KMS-11 (cell line): ENCODE measurements at regions not wholly inside any gene's neighbourhood (a gene's known extent, or its start where the extent isn't known, plus 50 kb on each side); places are given as distances from the start of the nearest gene placed in this dataset.

Source experiments
- H2AFZ ChIP-seq: fragments of 200-600 bp; sonication (generic); 2 replicates; pipeline ENCODE4 v1.6.1; 2016; ENCODE audit warnings: antibody characterized with exemption, mixed run types, low read depth
- H3K27ac ChIP-seq: fragments of 200-600 bp; sonication (generic); 2 replicates; pipeline ENCODE4 v1.6.1; 2016; ENCODE audit warnings: mild to moderate bottlenecking, mixed run types
- H3K27me3 ChIP-seq: fragments of 200-600 bp; sonication (generic); 2 replicates; pipeline ENCODE4 v1.6.1; 2017; ENCODE audit warnings: mild to moderate bottlenecking, low read depth, mixed run types, moderate library complexity; ENCODE audit not compliant: insufficient read depth
- H3K36me3 ChIP-seq: fragments of 200-600 bp; sonication (generic); 2 replicates; pipeline ENCODE4 v1.6.1; 2017; ENCODE audit warnings: mild to moderate bottlenecking, mixed run types; ENCODE audit not compliant: insufficient read depth
- H3K4me1 ChIP-seq: fragments of 200-600 bp; sonication (generic); 2 replicates; pipeline ENCODE4 v1.6.1; 2016; ENCODE audit warnings: mild to moderate bottlenecking, low read depth, mixed run types; ENCODE audit not compliant: poor library complexity, severe bottlenecking
- H3K4me2 ChIP-seq: fragments of 200-600 bp; sonication (generic); 2 replicates; pipeline ENCODE4 v1.7.0; 2016; ENCODE audit warnings: mild to moderate bottlenecking, mixed run types
- H3K4me3 ChIP-seq: fragments of 200-600 bp; sonication (generic); IDR thresholded peaks from 2 replicates; pipeline ENCODE4 v1.6.1; 2017; ENCODE audit warnings: low read depth, low read length, mixed read lengths; ENCODE audit not compliant: insufficient read depth
- H3K79me2 ChIP-seq: fragments of 200-600 bp; sonication (generic); 2 replicates; pipeline ENCODE4 v1.6.1; 2016; ENCODE audit warnings: low read depth, mixed run types; ENCODE audit not compliant: insufficient read depth
- H3K9ac ChIP-seq: fragments of 200-600 bp; sonication (generic); 2 replicates; pipeline ENCODE4 v1.6.1; 2016; ENCODE audit warnings: mild to moderate bottlenecking, mixed run types
- H4K20me1 ChIP-seq: fragments of 200-600 bp; sonication (generic); 2 replicates; pipeline ENCODE4 v1.6.1; 2016; ENCODE audit warnings: mild to moderate bottlenecking, mixed run types; ENCODE audit not compliant: insufficient read depth
- TF ChIP-seq, protein P1 (sequence below): fragments of 200-600 bp; sonication (generic); conservative IDR thresholded peaks from 2 replicates; pipeline ENCODE4 v1.6.1; 2017; ENCODE audit warnings: low read depth, mild to moderate bottlenecking, antibody characterized with exemption, low read length, moderate library complexity, mixed read lengths

DNA sequence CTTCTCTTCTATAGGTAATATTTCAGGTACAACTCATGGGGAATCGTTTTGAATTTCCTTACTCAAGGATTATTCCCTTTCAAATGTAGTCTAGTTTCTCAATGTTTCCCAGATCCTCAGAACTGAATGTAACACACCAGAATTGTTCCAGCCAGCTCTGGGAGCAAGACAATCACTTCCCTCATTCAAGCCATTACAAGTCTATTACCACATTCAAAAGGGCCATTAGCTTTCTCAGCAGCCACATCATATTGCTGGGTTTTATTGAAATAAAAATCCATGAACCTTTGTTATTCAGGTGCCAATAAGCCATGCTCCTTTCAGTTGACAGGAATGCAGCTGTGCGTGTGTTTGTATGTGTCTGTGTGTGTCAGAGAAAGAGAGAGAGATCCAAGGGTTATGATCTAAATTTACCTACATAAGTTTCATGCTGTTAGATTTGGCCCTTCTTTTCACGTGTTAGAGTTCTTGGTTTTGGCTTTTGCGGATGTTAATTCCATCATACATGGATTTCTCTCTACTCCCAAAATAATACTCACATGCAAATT lies 357.7 kb downstream of the BCAT1 start:
- H3K4me2 ChIP-seq: no peak overlapping the region
- no peak overlapping the region for H3K4me3 ChIP-seq
- no peak overlapping the region for H3K9ac ChIP-seq
- no peak overlapping the region for H2AFZ ChIP-seq
- TF ChIP-seq, protein P1, sequence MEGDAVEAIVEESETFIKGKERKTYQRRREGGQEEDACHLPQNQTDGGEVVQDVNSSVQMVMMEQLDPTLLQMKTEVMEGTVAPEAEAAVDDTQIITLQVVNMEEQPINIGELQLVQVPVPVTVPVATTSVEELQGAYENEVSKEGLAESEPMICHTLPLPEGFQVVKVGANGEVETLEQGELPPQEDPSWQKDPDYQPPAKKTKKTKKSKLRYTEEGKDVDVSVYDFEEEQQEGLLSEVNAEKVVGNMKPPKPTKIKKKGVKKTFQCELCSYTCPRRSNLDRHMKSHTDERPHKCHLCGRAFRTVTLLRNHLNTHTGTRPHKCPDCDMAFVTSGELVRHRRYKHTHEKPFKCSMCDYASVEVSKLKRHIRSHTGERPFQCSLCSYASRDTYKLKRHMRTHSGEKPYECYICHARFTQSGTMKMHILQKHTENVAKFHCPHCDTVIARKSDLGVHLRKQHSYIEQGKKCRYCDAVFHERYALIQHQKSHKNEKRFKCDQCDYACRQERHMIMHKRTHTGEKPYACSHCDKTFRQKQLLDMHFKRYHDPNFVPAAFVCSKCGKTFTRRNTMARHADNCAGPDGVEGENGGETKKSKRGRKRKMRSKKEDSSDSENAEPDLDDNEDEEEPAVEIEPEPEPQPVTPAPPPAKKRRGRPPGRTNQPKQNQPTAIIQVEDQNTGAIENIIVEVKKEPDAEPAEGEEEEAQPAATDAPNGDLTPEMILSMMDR: no peak
- no peaks in the 10 kb centered on the region for H3K36me3 ChIP-seq
- no peaks in the 10 kb centered on the region for H3K4me1 ChIP-seq
- no peaks in the 10 kb centered on the region for H4K20me1 ChIP-seq
- no peaks in the 10 kb centered on the region for H3K79me2 ChIP-seq
- H3K27ac ChIP-seq: no peak overlapping the region
- H3K27me3 ChIP-seq: no peaks in the 10 kb centered on the region

DNA sequence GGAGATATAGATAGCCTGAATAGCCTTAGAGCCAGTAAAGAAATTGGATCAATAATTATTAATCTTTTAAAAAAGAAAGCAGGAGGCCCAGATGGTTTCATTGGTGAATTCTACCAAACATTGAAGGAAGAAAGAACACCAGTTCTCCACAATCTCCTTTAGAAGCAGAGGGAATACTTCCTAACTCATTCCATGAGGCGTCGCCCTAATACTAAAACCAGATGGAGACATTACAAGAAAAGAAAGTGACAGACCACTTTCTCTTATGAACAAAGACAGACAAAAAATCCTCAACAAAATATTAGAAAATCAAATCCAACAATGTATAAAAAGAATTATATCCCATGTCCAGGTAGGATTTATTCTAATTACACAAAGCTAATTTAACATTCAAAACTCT lies 362.6 kb downstream of the BCAT1 start:
- Histone ChIP-seq H2AFZ (no peak overlapping the region), H3K4me2 (no peak overlapping the region), H3K27ac (no peak overlapping the region), H3K27me3 (no peaks in the 10 kb centered on the region), H3K9ac (no peak overlapping the region), H3K4me3 (no peak overlapping the region), H3K36me3 (no peaks in the 10 kb centered on the region), H3K4me1 (no peaks in the 10 kb centered on the region), H3K79me2 (no peaks in the 10 kb centered on the region), H4K20me1 (no peaks in the 10 kb centered on the region)
- TF ChIP-seq, protein P1: no peak

DNA sequence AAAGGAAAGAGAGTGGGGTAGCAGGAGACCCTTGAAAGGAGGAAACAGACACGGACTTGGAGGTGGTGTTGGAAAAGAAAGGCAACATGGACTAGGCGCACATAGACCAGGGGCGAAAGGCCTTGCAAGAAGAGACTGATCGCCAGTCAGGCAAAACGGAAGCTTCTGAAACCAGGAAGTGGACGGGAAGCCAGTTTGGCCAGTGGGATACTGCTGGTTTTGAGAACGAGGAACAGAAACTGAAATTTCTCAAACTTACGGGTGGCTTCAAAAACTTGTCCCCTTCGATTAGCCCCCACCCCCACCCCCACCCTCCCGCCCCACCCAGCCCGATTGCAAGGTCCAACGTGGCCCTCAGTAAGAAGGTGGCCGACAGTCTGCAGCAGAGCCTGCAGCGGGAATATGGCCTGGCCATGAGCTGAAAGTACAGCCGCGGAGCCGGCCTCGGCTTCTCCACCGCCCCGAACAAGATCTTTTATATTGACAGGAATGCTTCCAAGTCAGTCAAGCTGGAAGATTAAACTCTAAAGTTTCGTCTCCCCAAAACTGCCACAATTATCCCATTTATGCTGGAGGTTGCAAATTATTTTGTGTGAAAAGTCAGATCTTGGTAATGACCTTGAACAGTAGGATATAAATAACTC lies 364.7 kb downstream of the BCAT1 start:
- H3K27me3 ChIP-seq: no peaks in the 10 kb centered on the region
- TF ChIP-seq, protein P1: no peak
- no peak overlapping the region for H3K4me2 ChIP-seq
- H3K9ac ChIP-seq: no peak overlapping the region
- no peaks in the 10 kb centered on the region for H4K20me1 ChIP-seq
- no peak overlapping the region for H2AFZ ChIP-seq
- no peak overlapping the region for H3K4me3 ChIP-seq
- no peak overlapping the region for H3K27ac ChIP-seq
- no peaks in the 10 kb centered on the region for H3K4me1 ChIP-seq
- no peaks in the 10 kb centered on the region for H3K79me2 ChIP-seq
- H3K36me3 ChIP-seq: no peaks in the 10 kb centered on the region

DNA sequence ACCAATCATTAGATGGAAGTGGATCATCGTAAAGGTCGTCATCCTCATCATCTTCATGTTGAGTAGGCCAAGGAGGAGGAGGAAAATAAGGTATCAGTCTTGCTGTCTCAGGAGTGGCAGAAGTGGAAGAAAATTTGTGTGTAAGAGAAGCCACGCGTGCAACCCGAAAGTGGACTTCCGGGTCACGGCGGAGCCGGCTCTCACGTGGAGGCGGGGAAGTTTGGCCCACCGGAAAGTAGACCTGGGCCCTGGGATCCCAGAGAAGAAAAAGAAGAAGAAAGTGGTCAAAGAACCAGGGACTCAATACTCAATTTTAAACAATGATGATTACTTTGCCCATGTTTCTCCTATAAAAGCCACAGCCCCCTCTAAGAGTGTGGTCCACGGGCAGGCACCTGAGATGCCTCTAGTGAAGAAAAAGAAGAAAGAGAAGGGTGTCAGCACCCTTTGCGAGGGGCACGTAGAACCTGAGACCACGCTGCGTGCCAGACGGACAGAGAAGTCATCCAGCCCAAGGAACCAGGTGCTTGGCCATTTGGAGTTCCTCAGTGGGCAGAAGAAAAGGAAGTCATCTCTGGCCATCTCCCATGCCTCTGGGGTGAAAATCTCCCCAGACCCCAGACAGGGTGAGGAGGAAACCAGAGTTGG lies 365.8 kb downstream of the BCAT1 start:
- no peaks in the 10 kb centered on the region for H4K20me1 ChIP-seq
- H3K27ac ChIP-seq: no peak overlapping the region
- no peak overlapping the region for H3K9ac ChIP-seq
- no peak overlapping the region for H2AFZ ChIP-seq
- H3K4me2 ChIP-seq: no peak overlapping the region
- H3K36me3 ChIP-seq: no peaks in the 10 kb centered on the region
- no peak overlapping the region for H3K4me3 ChIP-seq
- no peaks in the 10 kb centered on the region for H3K4me1 ChIP-seq
- H3K79me2 ChIP-seq: no peaks in the 10 kb centered on the region
- no peaks in the 10 kb centered on the region for H3K27me3 ChIP-seq
- TF ChIP-seq, protein P1: no peak
